Left lung (tissue), 4 donors: ENCODE measurements at regions not wholly inside any gene's neighbourhood (a gene's known extent, or its start where the extent isn't known, plus 50 kb on each side); places are given as distances from the start of the nearest gene placed in this dataset.
A peak's percentile ranks its signal among the peaks of the same experiment; 100 is the strongest.

Experiments used
- ATAC-seq: fragments of 200-7000 bp; cut with Tn5 transposase; one replicate; pipeline ENCODE4 v1.9.1; 2020; ENCODE audit warnings: moderate library complexity
- DNase-seq, 4 donors: peaks; one replicate each; pipeline ENCODE4 v3.0.0-alpha.2; 2013 to 2020
- H3K27ac ChIP-seq, 2 donors: fragments of 200-600 bp; sonication (generic) in 1 of 2; one replicate each; pipeline versions ENCODE4 v1.5.0 to v1.8.0; 2020 to 2021
- H3K27me3 ChIP-seq, 2 donors: fragments of 200-600 bp; sonication (generic) in 1 of 2; one replicate each; pipeline versions ENCODE4 v1.5.0 to v1.8.0; 2020 to 2021
- H3K36me3 ChIP-seq, 2 donors: fragments of 200-600 bp; sonication (generic) in 1 of 2; one replicate each; pipeline versions ENCODE4 v1.5.0 to v1.8.0; 2020 to 2021
- H3K4me1 ChIP-seq, 2 donors: fragments of 200-600 bp; one replicate each; pipeline ENCODE4 v1.8.0; 2021
- H3K4me3 ChIP-seq, 2 donors: fragments of 200-600 bp; sonication (generic) in 1 of 2; one replicate each; pipeline versions ENCODE4 v1.5.0 to v1.8.0; 2020 to 2021; ENCODE audit warnings: mild to moderate bottlenecking in 1 of 2
- H3K9me3 ChIP-seq, 2 donors: fragments of 200-600 bp; sonication (generic) in 1 of 2; one replicate each; pipeline versions ENCODE4 v1.5.0 to v1.8.0; 2020 to 2021
- intact Hi-C, 2 donors: fragments of 100-400 bp; cut with DNase I; formaldehyde crosslinking; loops; one replicate each; pipeline versions ENCODE4 v1.11.2 to v1.14.2; 2022
- TF ChIP-seq, protein P1 (sequence below), 2 donors: fragments of 200-600 bp; sonication (generic) in 1 of 2; IDR thresholded peaks; one replicate each; pipeline versions ENCODE4 v1.5.0 to v1.8.0; 2021; ENCODE audit warnings: antibody characterized with exemption in 2 of 2
- donor health status: DM: no; HTN: yes; CAD: no.
- donor health status: DM: no; HTN: no; CAD: no.

DNA sequence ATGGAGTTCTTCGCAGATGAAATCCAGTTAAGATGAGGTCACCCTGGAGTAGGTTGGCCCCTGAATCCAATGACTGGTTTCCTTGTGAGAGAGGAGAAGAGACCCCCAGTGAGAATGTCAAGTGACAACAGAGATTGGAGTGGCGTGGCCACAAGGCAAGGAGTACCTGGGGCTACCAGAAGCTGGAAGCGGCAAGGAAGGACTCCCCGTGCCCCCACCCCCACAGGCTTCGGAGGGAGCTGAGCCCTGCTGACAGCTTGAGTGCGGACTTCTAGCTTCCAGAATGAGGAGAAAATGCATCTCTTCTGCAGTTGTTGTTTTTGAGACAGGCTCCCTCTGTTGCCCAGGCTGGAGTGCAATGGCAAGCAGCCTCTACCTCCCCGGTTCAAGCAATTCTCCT lies 78.0 kb upstream of the HPCAL1 start:
- intact Hi-C loops, result no loop called here

DNA sequence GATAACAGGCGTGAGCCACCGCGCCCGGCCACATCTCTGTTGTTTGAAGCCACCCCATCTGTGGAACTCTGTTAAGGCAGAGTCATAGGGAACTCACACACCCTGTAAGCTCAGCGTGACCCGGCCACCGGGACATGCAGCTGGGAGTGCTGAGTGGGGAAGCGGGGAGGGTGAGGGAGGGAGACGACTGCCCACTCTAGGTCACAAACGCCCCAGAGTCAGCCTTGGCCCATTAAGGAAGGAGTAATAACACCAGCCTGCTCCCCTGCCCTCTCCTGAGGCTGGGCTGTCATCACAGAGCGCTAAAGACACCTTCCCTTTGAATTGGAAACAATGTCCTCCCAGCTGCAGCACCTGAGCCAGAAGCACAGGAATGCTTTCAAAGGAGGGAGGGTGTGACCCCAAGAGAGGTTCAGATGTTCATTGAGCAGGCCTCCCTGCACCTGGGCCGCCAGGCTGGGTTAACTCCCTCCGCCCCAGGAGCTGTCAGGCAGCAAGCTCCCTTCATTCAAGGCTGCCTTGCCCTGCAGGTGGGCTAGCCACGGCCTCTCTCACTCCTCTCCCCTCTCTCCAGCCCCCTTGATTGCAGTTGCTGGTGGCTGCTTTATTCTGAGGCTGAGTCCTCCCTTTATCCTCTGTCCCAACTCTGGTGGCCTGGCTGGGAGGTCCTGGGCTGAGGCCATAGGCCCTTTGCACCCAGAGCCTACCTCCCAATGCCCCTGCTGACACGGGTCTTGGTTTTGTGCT lies 77.2 kb upstream of the HPCAL1 start:
- TF ChIP-seq, protein P1, sequence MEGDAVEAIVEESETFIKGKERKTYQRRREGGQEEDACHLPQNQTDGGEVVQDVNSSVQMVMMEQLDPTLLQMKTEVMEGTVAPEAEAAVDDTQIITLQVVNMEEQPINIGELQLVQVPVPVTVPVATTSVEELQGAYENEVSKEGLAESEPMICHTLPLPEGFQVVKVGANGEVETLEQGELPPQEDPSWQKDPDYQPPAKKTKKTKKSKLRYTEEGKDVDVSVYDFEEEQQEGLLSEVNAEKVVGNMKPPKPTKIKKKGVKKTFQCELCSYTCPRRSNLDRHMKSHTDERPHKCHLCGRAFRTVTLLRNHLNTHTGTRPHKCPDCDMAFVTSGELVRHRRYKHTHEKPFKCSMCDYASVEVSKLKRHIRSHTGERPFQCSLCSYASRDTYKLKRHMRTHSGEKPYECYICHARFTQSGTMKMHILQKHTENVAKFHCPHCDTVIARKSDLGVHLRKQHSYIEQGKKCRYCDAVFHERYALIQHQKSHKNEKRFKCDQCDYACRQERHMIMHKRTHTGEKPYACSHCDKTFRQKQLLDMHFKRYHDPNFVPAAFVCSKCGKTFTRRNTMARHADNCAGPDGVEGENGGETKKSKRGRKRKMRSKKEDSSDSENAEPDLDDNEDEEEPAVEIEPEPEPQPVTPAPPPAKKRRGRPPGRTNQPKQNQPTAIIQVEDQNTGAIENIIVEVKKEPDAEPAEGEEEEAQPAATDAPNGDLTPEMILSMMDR (IDR thresholded peaks at IDR 0.05), result no peak
- no peak overlapping the region for H3K27ac ChIP-seq
- intact Hi-C loops, result no loop called here
- no peaks in the 10 kb centered on the region for H3K9me3 ChIP-seq
- H3K4me3 ChIP-seq, result no peak overlapping the region
- DNase-seq (peak in 1 of 4 donors; percentile 34), ATAC-seq (no peak)
- H3K27me3 ChIP-seq, result no peaks in the 10 kb centered on the region
- no peaks in the 10 kb centered on the region for H3K36me3 ChIP-seq
- no peaks in the 10 kb centered on the region for H3K4me1 ChIP-seq

More for the DNA sequence above, 78.0 kb upstream of the HPCAL1 start:
- TF ChIP-seq, protein P1 (IDR thresholded peaks at IDR 0.05), result no peak
- ATAC-seq (no peak), DNase-seq (no peak)
- no peaks in the 10 kb centered on the region for H3K9me3 ChIP-seq
- H3K36me3 ChIP-seq, result no peaks in the 10 kb centered on the region
- H3K4me3 ChIP-seq, result no peak overlapping the region
- no peaks in the 10 kb centered on the region for H3K27me3 ChIP-seq
- H3K4me1 ChIP-seq, result no peaks in the 10 kb centered on the region
- no peak overlapping the region for H3K27ac ChIP-seq

DNA sequence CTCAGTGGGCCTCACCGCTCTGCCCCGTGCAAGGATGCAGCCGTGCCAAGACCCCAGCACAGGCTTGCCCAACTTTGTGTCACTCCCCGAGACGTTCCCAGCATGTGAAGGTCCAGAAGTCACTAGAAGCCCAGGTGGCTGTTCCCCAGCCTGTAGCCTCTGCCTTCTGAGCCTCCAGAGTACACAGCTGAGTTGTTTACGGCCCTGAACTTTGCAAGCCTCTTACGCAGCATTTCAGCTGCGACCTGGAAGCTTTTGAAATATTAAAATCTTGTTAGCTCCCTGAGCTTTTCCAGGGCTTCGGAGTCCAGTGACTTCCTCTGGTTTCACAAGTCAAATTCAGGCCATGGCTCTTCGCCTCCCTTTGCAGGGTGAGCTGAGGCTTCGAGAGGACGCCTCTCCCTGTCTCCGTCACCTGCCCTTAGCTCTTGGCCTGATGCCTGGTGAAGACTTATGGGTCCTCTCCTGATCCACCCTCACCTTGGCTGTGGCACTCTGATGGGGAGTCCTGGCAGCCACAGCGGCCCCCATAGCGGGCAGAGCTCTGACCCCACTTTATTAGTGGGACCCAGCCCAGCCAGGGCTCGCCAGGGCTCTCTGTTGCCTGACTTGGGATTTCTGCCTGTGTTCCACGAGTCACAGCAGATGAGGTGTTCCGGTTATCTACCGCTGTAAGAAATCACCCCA lies 76.5 kb upstream of the HPCAL1 start:
- H3K4me1 ChIP-seq, result no peaks in the 10 kb centered on the region
- no peaks in the 10 kb centered on the region for H3K36me3 ChIP-seq
- no peaks in the 10 kb centered on the region for H3K9me3 ChIP-seq
- ATAC-seq (no peak), DNase-seq (no peak)
- TF ChIP-seq, protein P1 (IDR thresholded peaks at IDR 0.05), result no peak
- H3K27me3 ChIP-seq, result no peaks in the 10 kb centered on the region
- no peak overlapping the region for H3K27ac ChIP-seq
- intact Hi-C loops, result no loop called here
- no peak overlapping the region for H3K4me3 ChIP-seq

DNA sequence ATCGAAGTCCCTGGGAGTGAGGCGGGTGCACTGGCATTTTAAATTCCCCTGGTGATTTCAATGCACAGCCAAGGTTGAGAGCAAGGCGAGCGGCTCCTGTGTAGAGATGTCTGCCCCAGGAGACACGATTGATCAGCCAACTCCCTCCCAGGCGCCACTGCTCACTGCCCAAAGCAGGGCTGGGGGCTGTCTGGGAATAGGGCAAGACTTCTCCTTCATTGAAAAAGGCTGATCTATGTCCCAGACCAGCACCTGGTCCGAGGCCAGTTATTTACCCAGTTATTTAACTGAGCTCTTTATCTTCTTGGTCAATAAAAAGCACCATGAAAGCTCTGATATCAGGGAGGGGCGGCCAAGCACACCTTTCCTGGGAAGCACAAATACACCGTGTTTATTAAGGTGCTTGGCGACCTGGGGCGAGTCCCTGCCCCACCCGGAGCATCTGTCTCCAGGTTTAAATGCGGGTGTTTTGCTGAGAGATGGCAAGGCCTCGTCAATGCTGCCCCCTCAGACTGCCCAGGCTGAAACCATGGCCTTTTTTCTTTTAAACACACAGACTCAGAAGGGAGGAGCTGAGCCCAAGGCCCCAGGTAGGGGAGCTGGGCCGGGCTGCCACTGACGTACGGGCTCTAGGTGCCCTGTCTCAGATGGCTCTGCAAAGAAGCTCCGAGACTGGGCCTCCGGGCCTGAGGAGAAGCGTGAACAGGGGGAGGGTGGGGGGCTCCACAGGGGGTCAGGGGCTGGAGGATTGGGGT lies 73.9 kb upstream of the HPCAL1 start:
- peak in 1 of 4 donors; percentile 62 for DNase-seq
- no peak for ATAC-seq
- Histone ChIP-seq H3K4me1 (no peaks in the 10 kb centered on the region), H3K27ac (no peak overlapping the region), H3K36me3 (no peaks in the 10 kb centered on the region), H3K9me3 (no peaks in the 10 kb centered on the region), H3K27me3 (no peaks in the 10 kb centered on the region), H3K4me3 (no peak overlapping the region)
- intact Hi-C loops, result no loop called here
- TF ChIP-seq, protein P1 (IDR thresholded peaks at IDR 0.05), result no peak
